SK-N-SH (cell line): ENCODE measurements at regions not wholly inside any gene's neighbourhood (a gene's known extent, or its start where the extent isn't known, plus 50 kb on each side); places are given as distances from the start of the nearest gene placed in this dataset.

ENCODE experiments used
- CHD2 ChIP-seq: fragments of 150-350 bp; IDR thresholded peaks from 2 replicates; pipeline ENCODE4 v1.6.1; 2018; ENCODE audit warnings: low read length; ENCODE audit not compliant: partially characterized antibody
- ELF1 ChIP-seq: IDR thresholded peaks from 2 replicates; pipeline ENCODE4 v1.4.0; 2012
- EZH2phosphoT487 ChIP-seq: fragments of 200-600 bp; sonication (generic); IDR thresholded peaks from 2 replicates; pipeline ENCODE4 v1.6.1; 2017; ENCODE audit warnings: low read depth, mixed run types, mild to moderate bottlenecking, antibody characterized with exemption, moderate library complexity, borderline replicate concordance
- FOXM1 ChIP-seq: IDR thresholded peaks from 2 replicates; pipeline ENCODE4 v1.4.0; 2012; ENCODE audit warnings: low read depth, mild to moderate bottlenecking
- GABPA ChIP-seq: IDR thresholded peaks from 2 replicates; pipeline ENCODE4 v1.4.0; 2012; ENCODE audit warnings: low read depth, mild to moderate bottlenecking
- MAX ChIP-seq: IDR thresholded peaks from 2 replicates; pipeline ENCODE4 v1.4.0; 2012; ENCODE audit warnings: low read depth
- NFIC ChIP-seq: IDR thresholded peaks from 2 replicates; pipeline ENCODE4 v1.4.0; 2012; ENCODE audit warnings: borderline replicate concordance
- POLR2AphosphoS5 ChIP-seq: IDR thresholded peaks from 2 replicates; pipeline ENCODE4 v1.6.1; 2012; ENCODE audit warnings: low read depth, low read length
- RFX5 ChIP-seq: IDR thresholded peaks from 2 replicates; pipeline ENCODE4 v1.6.1; 2012; ENCODE audit warnings: mild to moderate bottlenecking, improper control_type of control experiment, low read length
- SIN3A ChIP-seq: IDR thresholded peaks from 2 replicates; pipeline ENCODE4 v1.6.1; 2012; ENCODE audit warnings: low read depth, mild to moderate bottlenecking, low read length, moderate library complexity, borderline replicate concordance
- SMC3 ChIP-seq: IDR thresholded peaks from 2 replicates; pipeline ENCODE4 v1.6.1; 2012; ENCODE audit warnings: low read depth, low read length, improper control_type of control experiment
- YY1 ChIP-seq: IDR thresholded peaks from 2 replicates; pipeline ENCODE4 v1.4.0; 2012; ENCODE audit warnings: low read depth, mild to moderate bottlenecking
- TF ChIP-seq, protein P1 (sequence below): fragments of 200-600 bp; sonication (generic); IDR thresholded peaks from 2 replicates; pipeline ENCODE4 v1.6.1; 2017; ENCODE audit warnings: antibody characterized with exemption, mild to moderate bottlenecking, moderate library complexity

DNA sequence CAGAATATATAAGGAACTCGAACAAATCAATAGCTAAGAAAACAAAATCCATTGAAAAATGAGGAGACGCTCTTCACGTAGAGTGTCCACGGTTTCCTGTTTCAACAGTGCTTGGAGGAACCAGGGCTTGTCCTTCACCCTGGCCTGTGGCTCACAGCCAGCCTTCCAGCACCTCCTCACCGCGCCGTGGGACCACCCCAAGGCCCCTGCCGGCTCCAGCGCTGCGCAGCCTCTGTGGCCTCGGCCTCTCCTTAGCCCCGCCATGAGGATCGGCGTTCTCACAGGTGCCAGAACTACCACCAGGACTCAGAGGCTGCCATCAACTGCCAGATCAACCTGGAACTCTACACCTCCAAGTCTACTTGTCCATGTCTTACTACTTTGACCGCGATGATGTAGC lies 52.5 kb upstream of the CTSO start:
- TF ChIP-seq SMC3: no peak
- TF ChIP-seq, protein P1, sequence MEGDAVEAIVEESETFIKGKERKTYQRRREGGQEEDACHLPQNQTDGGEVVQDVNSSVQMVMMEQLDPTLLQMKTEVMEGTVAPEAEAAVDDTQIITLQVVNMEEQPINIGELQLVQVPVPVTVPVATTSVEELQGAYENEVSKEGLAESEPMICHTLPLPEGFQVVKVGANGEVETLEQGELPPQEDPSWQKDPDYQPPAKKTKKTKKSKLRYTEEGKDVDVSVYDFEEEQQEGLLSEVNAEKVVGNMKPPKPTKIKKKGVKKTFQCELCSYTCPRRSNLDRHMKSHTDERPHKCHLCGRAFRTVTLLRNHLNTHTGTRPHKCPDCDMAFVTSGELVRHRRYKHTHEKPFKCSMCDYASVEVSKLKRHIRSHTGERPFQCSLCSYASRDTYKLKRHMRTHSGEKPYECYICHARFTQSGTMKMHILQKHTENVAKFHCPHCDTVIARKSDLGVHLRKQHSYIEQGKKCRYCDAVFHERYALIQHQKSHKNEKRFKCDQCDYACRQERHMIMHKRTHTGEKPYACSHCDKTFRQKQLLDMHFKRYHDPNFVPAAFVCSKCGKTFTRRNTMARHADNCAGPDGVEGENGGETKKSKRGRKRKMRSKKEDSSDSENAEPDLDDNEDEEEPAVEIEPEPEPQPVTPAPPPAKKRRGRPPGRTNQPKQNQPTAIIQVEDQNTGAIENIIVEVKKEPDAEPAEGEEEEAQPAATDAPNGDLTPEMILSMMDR: no peak
- no peak for TF ChIP-seq GABPA
- no peak for TF ChIP-seq EZH2phosphoT487
- no peak for TF ChIP-seq YY1
- TF ChIP-seq SIN3A: no peak
- no peak for TF ChIP-seq CHD2
- TF ChIP-seq RFX5: no peak
- no peak for TF ChIP-seq ELF1
- TF ChIP-seq FOXM1: no peak
- no peak for TF ChIP-seq MAX
- no peak for TF ChIP-seq NFIC
- no peak for TF ChIP-seq POLR2AphosphoS5
